BLaER1 (cell line): ENCODE measurements at regions not wholly inside any gene's neighbourhood (a gene's known extent, or its start where the extent isn't known, plus 50 kb on each side); places are given as distances from the start of the nearest gene placed in this dataset.
"Not testable (repeated sequence)": the region's sequence is repeated elsewhere in the genome, so short reads cannot be mapped to it uniquely, and the experiment has no call there.

Experiments
- H3K27ac ChIP-seq: shearing (Covaris generic); formaldehyde crosslinking; 2 replicates; pipeline ENCODE4 v1.8.1; 2022
- H3K27me3 ChIP-seq: shearing (Covaris generic); formaldehyde crosslinking; 2 replicates; pipeline ENCODE4 v1.8.1; 2022
- H3K36me3 ChIP-seq: shearing (Covaris generic); formaldehyde crosslinking; 2 replicates; pipeline ENCODE4 v1.8.1; 2022
- H3K4me1 ChIP-seq: shearing (Covaris generic); formaldehyde crosslinking; 2 replicates; pipeline ENCODE4 v1.8.1; 2022
- H3K4me2 ChIP-seq: shearing (Covaris generic); formaldehyde crosslinking; 2 replicates; pipeline ENCODE4 v1.8.1; 2022
- H3K4me3 ChIP-seq: shearing (Covaris generic); formaldehyde crosslinking; 2 replicates; pipeline ENCODE4 v1.8.1; 2022
- H3K9ac ChIP-seq: shearing (Covaris generic); formaldehyde crosslinking; 2 replicates; pipeline ENCODE4 v1.8.1; 2022
- H3K9me3 ChIP-seq: shearing (Covaris generic); formaldehyde crosslinking; 2 replicates; pipeline ENCODE4 v1.8.1; 2022
- H4K20me1 ChIP-seq: shearing (Covaris generic); formaldehyde crosslinking; 2 replicates; pipeline ENCODE4 v1.8.1; 2022
- Cebpa-rat ChIP-seq: shearing (Covaris generic); IDR thresholded peaks from 2 replicates; pipeline ENCODE4 v1.8.1; 2022

DNA sequence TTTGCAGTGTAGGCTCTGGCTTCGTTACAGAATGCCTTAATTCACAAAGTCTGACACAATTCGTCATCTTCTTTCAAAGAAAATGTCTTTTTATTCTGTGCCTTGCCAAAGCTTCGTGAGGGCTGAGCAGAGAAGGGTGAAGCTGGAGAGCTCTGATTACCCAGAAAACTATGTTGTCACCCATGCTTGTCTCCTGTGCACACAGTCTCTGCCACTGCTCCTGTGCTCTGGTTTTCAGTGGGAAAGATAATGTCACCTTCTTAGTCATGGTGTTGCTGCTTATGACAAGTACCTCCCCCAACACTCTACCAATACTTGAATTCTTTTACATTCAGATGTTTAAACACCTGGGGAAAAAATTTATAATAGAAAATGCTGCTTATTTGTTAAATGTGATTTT is 509.2 kb upstream of the GRM7 start:
- H3K4me2 ChIP-seq = no peak overlapping the region
- no peaks in the 10 kb centered on the region for H3K36me3 ChIP-seq
- no peak overlapping the region for H3K27ac ChIP-seq
- H3K27me3 ChIP-seq = no peaks in the 10 kb centered on the region
- no peak overlapping the region for H3K4me3 ChIP-seq
- H3K9me3 ChIP-seq = no peaks in the 10 kb centered on the region
- no peaks in the 10 kb centered on the region for H4K20me1 ChIP-seq
- no peak for TF ChIP-seq Cebpa-rat
- no peaks in the 10 kb centered on the region for H3K4me1 ChIP-seq
- no peak overlapping the region for H3K9ac ChIP-seq

DNA sequence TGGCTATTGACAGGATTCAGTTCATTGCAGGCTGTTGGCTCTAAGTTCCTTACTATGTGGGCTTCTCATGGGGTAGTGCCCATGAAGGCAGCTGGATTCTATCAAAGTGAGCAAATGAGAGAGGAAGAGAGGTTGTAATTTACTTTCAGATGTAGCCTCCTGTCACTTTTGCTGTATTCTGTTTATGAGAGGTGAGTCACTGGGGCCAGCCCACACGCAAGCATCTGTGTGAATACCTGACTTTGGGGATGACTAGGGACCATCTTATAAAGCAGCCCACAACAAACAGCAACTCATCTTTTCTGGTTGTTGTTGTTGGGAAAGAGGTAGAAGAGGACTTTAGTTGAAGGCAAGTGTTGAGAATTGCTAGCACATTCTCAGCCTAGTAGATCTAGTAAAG is 506.3 kb upstream of the GRM7 start:
- Histone ChIP-seq H3K4me1 (no peaks in the 10 kb centered on the region), H3K9me3 (no peaks in the 10 kb centered on the region), H3K4me3 (no peak overlapping the region), H4K20me1 (no peaks in the 10 kb centered on the region), H3K27ac (no peak overlapping the region), H3K4me2 (no peak overlapping the region), H3K27me3 (no peaks in the 10 kb centered on the region), H3K9ac (no peak overlapping the region), H3K36me3 (no peaks in the 10 kb centered on the region)
- TF ChIP-seq Cebpa-rat = no peak

GRCh38 chr3:6362406-6362805 is 498.5 kb upstream of the GRM7 start:
- no peak overlapping the region for H3K9ac ChIP-seq
- no peak overlapping the region for H3K4me2 ChIP-seq
- H3K36me3 ChIP-seq = no peaks in the 10 kb centered on the region
- H3K4me1 ChIP-seq = no peaks in the 10 kb centered on the region
- H3K4me3 ChIP-seq = no peak overlapping the region
- no peak for TF ChIP-seq Cebpa-rat
- no peaks in the 10 kb centered on the region for H3K27me3 ChIP-seq
- no peak overlapping the region for H3K27ac ChIP-seq
- H3K9me3 ChIP-seq = peaks cover 5% of the 10 kb centered on the region
- no peaks in the 10 kb centered on the region for H4K20me1 ChIP-seq

GRCh38 chr3:6367171-6367570 is 493.7 kb upstream of the GRM7 start:
- no peak for TF ChIP-seq Cebpa-rat

GRCh38 chr3:6392123-6392522 is 468.8 kb upstream of the GRM7 start:
- H4K20me1 ChIP-seq = no peaks in the 10 kb centered on the region
- H3K27me3 ChIP-seq = no peaks in the 10 kb centered on the region
- H3K9ac ChIP-seq = no peak overlapping the region
- no peaks in the 10 kb centered on the region for H3K36me3 ChIP-seq
- H3K4me3 ChIP-seq = no peak overlapping the region
- H3K4me1 ChIP-seq = no peaks in the 10 kb centered on the region
- no peak overlapping the region for H3K4me2 ChIP-seq
- no peak overlapping the region for H3K27ac ChIP-seq
- TF ChIP-seq Cebpa-rat = no peak
- no peaks in the 10 kb centered on the region for H3K9me3 ChIP-seq

More at GRCh38 chr3:6367171-6367570, 493.7 kb upstream of the GRM7 start:
- no peak overlapping the region for H3K4me2 ChIP-seq
- H3K27me3 ChIP-seq = no peaks in the 10 kb centered on the region
- no peak overlapping the region for H3K4me3 ChIP-seq
- no peaks in the 10 kb centered on the region for H3K4me1 ChIP-seq
- H3K9me3 ChIP-seq = peaks cover 5% of the 10 kb centered on the region
- H4K20me1 ChIP-seq = no peaks in the 10 kb centered on the region
- H3K36me3 ChIP-seq = no peaks in the 10 kb centered on the region
- no peak overlapping the region for H3K27ac ChIP-seq
- no peak overlapping the region for H3K9ac ChIP-seq

DNA sequence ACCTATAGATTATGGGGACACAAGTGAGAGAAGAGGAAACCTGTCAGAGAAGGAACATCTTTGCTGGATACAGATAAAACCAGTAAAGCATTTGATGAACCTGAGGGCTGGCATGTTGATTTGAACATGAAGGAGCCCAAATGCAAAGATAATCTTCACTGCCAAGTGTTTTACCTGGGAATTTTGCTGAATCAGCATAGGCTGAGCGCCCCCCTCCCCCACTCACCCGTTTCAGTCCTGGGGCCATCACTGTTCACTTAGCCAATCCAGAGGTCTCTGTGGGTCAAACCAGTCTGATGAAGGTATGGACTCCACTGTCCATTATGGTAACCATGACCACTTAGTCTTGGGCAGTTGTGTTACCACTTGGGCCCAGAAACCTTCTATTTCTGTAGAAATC is 466.0 kb upstream of the GRM7 start:
- no peak overlapping the region for H3K27ac ChIP-seq
- no peak overlapping the region for H3K4me2 ChIP-seq
- H3K36me3 ChIP-seq = no peaks in the 10 kb centered on the region
- TF ChIP-seq Cebpa-rat = no peak
- H4K20me1 ChIP-seq = no peaks in the 10 kb centered on the region
- no peaks in the 10 kb centered on the region for H3K27me3 ChIP-seq
- H3K4me3 ChIP-seq = no peak overlapping the region
- no peak overlapping the region for H3K9ac ChIP-seq
- H3K4me1 ChIP-seq = no peaks in the 10 kb centered on the region
- no peaks in the 10 kb centered on the region for H3K9me3 ChIP-seq

GRCh38 chr3:6396631-6397030 is 464.3 kb upstream of the GRM7 start:
- no peak overlapping the region for H3K27ac ChIP-seq
- H3K4me3 ChIP-seq = no peak overlapping the region
- no peaks in the 10 kb centered on the region for H3K36me3 ChIP-seq
- no peak overlapping the region for H3K9ac ChIP-seq
- no peaks in the 10 kb centered on the region for H3K27me3 ChIP-seq
- H3K4me2 ChIP-seq = no peak overlapping the region
- H4K20me1 ChIP-seq = no peaks in the 10 kb centered on the region
- no peaks in the 10 kb centered on the region for H3K4me1 ChIP-seq
- no peak for TF ChIP-seq Cebpa-rat
- H3K9me3 ChIP-seq = no peaks in the 10 kb centered on the region

GRCh38 chr3:6402666-6403065 is 458.2 kb upstream of the GRM7 start:
- H3K4me3 ChIP-seq, H3K27ac ChIP-seq, H4K20me1 ChIP-seq, H3K9me3 ChIP-seq, H3K4me2 ChIP-seq, H3K27me3 ChIP-seq, H3K4me1 ChIP-seq, H3K9ac ChIP-seq, H3K36me3 ChIP-seq: not testable (repeated sequence)

- H3K4me2 ChIP-seq, H3K9ac ChIP-seq, H3K9me3 ChIP-seq, H3K4me3 ChIP-seq, H4K20me1 ChIP-seq, H3K27me3 ChIP-seq, H3K27ac ChIP-seq, H3K4me1 ChIP-seq, H3K36me3 ChIP-seq: not testable (repeated sequence)
Observed at GRCh38 chr3:6406923-6407322, 454.0 kb upstream of the GRM7 start.

DNA sequence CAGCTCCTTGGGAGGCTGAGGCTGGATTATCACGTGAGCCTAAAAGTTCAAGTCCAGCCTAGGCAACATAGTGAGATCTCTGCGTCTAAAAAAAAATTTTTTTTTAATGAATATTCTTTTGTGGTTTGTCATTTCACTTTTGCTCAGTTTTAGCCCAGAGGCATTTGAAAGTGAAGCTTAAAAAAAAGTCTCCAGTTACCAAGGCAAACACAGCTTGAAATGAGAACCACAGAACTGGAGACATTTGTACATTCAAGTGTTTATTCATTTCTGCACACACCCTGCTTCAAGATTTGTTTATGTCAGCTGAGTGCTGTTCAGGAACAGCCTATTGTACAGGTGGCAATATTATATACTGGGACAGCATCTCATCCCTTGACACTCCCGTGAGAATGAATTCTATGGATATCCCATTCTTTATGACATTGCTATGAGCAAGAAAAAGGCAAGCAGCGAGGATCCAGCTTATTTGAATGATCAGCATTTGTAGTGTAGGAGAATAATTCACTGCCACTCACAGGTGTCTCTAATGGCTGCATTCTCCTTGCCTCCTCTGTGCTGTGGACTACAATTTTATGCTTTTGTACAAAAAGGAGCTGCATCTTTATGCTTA is 444.8 kb upstream of the GRM7 start:
- no peak overlapping the region for H3K4me3 ChIP-seq
- H3K27me3 ChIP-seq = no peaks in the 10 kb centered on the region
- H3K4me1 ChIP-seq = no peaks in the 10 kb centered on the region
- no peaks in the 10 kb centered on the region for H3K36me3 ChIP-seq
- no peak for TF ChIP-seq Cebpa-rat
- no peak overlapping the region for H3K27ac ChIP-seq
- no peak overlapping the region for H3K9ac ChIP-seq
- H4K20me1 ChIP-seq = no peaks in the 10 kb centered on the region
- no peaks in the 10 kb centered on the region for H3K9me3 ChIP-seq
- H3K4me2 ChIP-seq = no peak overlapping the region

GRCh38 chr3:6417174-6417573 is 443.7 kb upstream of the GRM7 start:
- no peak overlapping the region for H3K27ac ChIP-seq
- TF ChIP-seq Cebpa-rat = peak; percentile 23; the same call in 1 of the 2 replicates
- no peaks in the 10 kb centered on the region for H3K27me3 ChIP-seq
- no peak overlapping the region for H3K9ac ChIP-seq
- H4K20me1 ChIP-seq = no peaks in the 10 kb centered on the region
- H3K36me3 ChIP-seq = no peaks in the 10 kb centered on the region
- H3K4me1 ChIP-seq = no peaks in the 10 kb centered on the region
- no peaks in the 10 kb centered on the region for H3K9me3 ChIP-seq
- no peak overlapping the region for H3K4me2 ChIP-seq
- no peak overlapping the region for H3K4me3 ChIP-seq
